Esophagus muscularis mucosa (tissue), 3 donors: ENCODE measurements at regions not wholly inside any gene's neighbourhood (a gene's known extent, or its start where the extent isn't known, plus 50 kb on each side); places are given as distances from the start of the nearest gene placed in this dataset.

ENCODE experiments used
- CTCF ChIP-seq, 3 experiments: fragments of 200-600 bp in 2 of 3; fragments of 450-650 bp in 1 of 3; sonication (generic) in 2 of 3; IDR thresholded peaks; one replicate each; pipeline ENCODE4 v1.5.1; 2017 to 2019; ENCODE audit warnings: antibody characterized with exemption in 3 of 3, mild to moderate bottlenecking in 2 of 3, moderate library complexity in 1 of 3
- POLR2A ChIP-seq: fragments of 450-650 bp; IDR thresholded peaks from one replicate; pipeline ENCODE4 v1.6.1; 2017; ENCODE audit warnings: antibody characterized with exemption, moderate library complexity, mild to moderate bottlenecking, low read depth

GRCh38 chr4:101699441-101700124 lies 90.9 kb upstream of the BANK1 start:
- TF ChIP-seq CTCF (IDR thresholded peaks at IDR 0.05) (no peak), POLR2A (no peak)
